Neural cell (in vitro differentiated cells): ENCODE measurements at regions not wholly inside any gene's neighbourhood (a gene's known extent, or its start where the extent isn't known, plus 50 kb on each side); places are given as distances from the start of the nearest gene placed in this dataset.

ENCODE experiments used
- H2AFZ ChIP-seq: fragments of 200-600, 300-800 bp; sonication (generic), shearing (Covaris generic); 2 replicates; pipeline ENCODE4 v1.6.0; 2014; ENCODE audit warnings: low read depth, mild to moderate bottlenecking, antibody characterized with exemption, low read length, moderate library complexity
- H3F3A ChIP-seq: fragments of 200-600 bp; shearing (Covaris generic); 2 replicates; pipeline ENCODE4 v1.6.1; 2016; ENCODE audit warnings: mild to moderate bottlenecking, moderate library complexity, mixed read lengths, antibody characterized with exemption, low read length; ENCODE audit not compliant: insufficient read depth, poor library complexity, severe bottlenecking
- H3K27ac ChIP-seq: fragments of 200-600, 300-800 bp; sonication (generic), shearing (Covaris generic); 2 replicates; pipeline ENCODE4 v1.5.1; 2014; ENCODE audit warnings: mild to moderate bottlenecking, low read length, moderate library complexity
- H3K27me3 ChIP-seq: fragments of 300-800, 200-600 bp; sonication (generic), shearing (Covaris generic); 2 replicates; pipeline ENCODE4 v1.6.0; 2014; ENCODE audit warnings: mild to moderate bottlenecking, low read depth, low read length, moderate library complexity; ENCODE audit not compliant: insufficient read depth
- H3K36me3 ChIP-seq: fragments of 300-800, 200-600 bp; sonication (generic), shearing (Covaris generic); 2 replicates; pipeline ENCODE4 v1.5.1; 2014; ENCODE audit warnings: mild to moderate bottlenecking, antibody characterized with exemption, low read length, moderate library complexity; ENCODE audit not compliant: insufficient read depth
- H3K4me2 ChIP-seq: fragments of 300-800, 200-600 bp; sonication (generic), shearing (Covaris generic); 2 replicates; pipeline ENCODE4 v1.6.0; 2014; ENCODE audit warnings: mild to moderate bottlenecking, low read length
- H3K4me3 ChIP-seq: fragments of 300-800, 200-600 bp; sonication (generic), shearing (Covaris generic); 2 replicates; pipeline ENCODE4 v1.5.1; 2014; ENCODE audit warnings: mild to moderate bottlenecking, low read length, moderate library complexity
- H3K79me2 ChIP-seq: fragments of 200-600 bp; shearing (Covaris generic); replicated peaks from 2 replicates; pipeline ENCODE4 v1.6.0; 2014; ENCODE audit warnings: mild to moderate bottlenecking, low read length, moderate library complexity; ENCODE audit not compliant: insufficient read depth
- H3K9ac ChIP-seq: fragments of 300-800, 200-600 bp; sonication (generic), shearing (Covaris generic); 2 replicates; pipeline ENCODE4 v1.6.1; 2016; ENCODE audit warnings: mild to moderate bottlenecking, low read length, mixed read lengths
- H3K9me2 ChIP-seq: fragments of 200-600 bp; shearing (Covaris generic); 2 replicates; pipeline ENCODE4 v1.6.1; 2016; ENCODE audit warnings: mild to moderate bottlenecking, low read length, mixed read lengths; ENCODE audit not compliant: insufficient read depth
- H3K9me3 ChIP-seq: fragments of 200-600, 300-800 bp; sonication (generic), shearing (Covaris generic); 2 replicates; pipeline ENCODE4 v1.6.1; 2016; ENCODE audit warnings: mild to moderate bottlenecking, mixed run types, low read length, moderate library complexity, mixed read lengths
- H4K20me1 ChIP-seq: fragments of 200-600 bp; shearing (Covaris generic); 2 replicates; pipeline ENCODE4 v1.6.1; 2016; ENCODE audit warnings: mild to moderate bottlenecking, mixed run types; ENCODE audit not compliant: insufficient read depth
- EP300 ChIP-seq: fragments of 450-650 bp; conservative IDR thresholded peaks from 2 replicates; pipeline ENCODE4 v1.6.1; 2014; ENCODE audit warnings: antibody characterized with exemption, mild to moderate bottlenecking, moderate library complexity; ENCODE audit not compliant: poor library complexity, severe bottlenecking
- EZH2 ChIP-seq: fragments of 200-600, 300-800 bp; shearing (Covaris generic), sonication (generic); IDR thresholded peaks from 2 replicates; pipeline ENCODE4 v1.6.1; 2014; ENCODE audit warnings: antibody characterized with exemption, low read length, borderline replicate concordance, mild to moderate bottlenecking; ENCODE audit not compliant: insufficient read depth, poor library complexity, severe bottlenecking
- MXI1 ChIP-seq: fragments of 450-650 bp; conservative IDR thresholded peaks from 2 replicates; pipeline ENCODE4 v1.6.1; 2014; ENCODE audit warnings: antibody characterized with exemption, mild to moderate bottlenecking; ENCODE audit not compliant: poor library complexity, severe bottlenecking
- POLR2AphosphoS5 ChIP-seq: IDR thresholded peaks from 2 replicates; pipeline ENCODE4 v1.6.1; 2012
- RAD21 ChIP-seq: fragments of 450-650 bp; conservative IDR thresholded peaks from 2 replicates; pipeline ENCODE4 v1.6.1; 2014; ENCODE audit warnings: antibody characterized with exemption, mild to moderate bottlenecking, moderate library complexity
- SMC3 ChIP-seq: fragments of 450-650 bp; conservative IDR thresholded peaks from 2 replicates; pipeline ENCODE4 v1.6.1; 2014; ENCODE audit warnings: antibody characterized with exemption, mild to moderate bottlenecking, moderate library complexity; ENCODE audit not compliant: poor library complexity
- TAF1 ChIP-seq: IDR thresholded peaks from 2 replicates; pipeline ENCODE4 v1.6.1; 2012; ENCODE audit warnings: low read depth
- TF ChIP-seq, protein P1 (sequence below): fragments of 450-650 bp; IDR thresholded peaks from 2 replicates; pipeline ENCODE4 v1.5.1; 2014; ENCODE audit warnings: antibody characterized with exemption, mild to moderate bottlenecking, moderate library complexity; ENCODE audit not compliant: poor library complexity, severe bottlenecking
- TF ChIP-seq, protein P2 (sequence below): IDR thresholded peaks from 2 replicates; pipeline ENCODE4 v1.6.1; 2012; ENCODE audit warnings: borderline replicate concordance

- no peak for TF ChIP-seq RAD21
- no peak for TF ChIP-seq EZH2
- no peak for TF ChIP-seq EP300
- TF ChIP-seq, protein P1, sequence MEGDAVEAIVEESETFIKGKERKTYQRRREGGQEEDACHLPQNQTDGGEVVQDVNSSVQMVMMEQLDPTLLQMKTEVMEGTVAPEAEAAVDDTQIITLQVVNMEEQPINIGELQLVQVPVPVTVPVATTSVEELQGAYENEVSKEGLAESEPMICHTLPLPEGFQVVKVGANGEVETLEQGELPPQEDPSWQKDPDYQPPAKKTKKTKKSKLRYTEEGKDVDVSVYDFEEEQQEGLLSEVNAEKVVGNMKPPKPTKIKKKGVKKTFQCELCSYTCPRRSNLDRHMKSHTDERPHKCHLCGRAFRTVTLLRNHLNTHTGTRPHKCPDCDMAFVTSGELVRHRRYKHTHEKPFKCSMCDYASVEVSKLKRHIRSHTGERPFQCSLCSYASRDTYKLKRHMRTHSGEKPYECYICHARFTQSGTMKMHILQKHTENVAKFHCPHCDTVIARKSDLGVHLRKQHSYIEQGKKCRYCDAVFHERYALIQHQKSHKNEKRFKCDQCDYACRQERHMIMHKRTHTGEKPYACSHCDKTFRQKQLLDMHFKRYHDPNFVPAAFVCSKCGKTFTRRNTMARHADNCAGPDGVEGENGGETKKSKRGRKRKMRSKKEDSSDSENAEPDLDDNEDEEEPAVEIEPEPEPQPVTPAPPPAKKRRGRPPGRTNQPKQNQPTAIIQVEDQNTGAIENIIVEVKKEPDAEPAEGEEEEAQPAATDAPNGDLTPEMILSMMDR: no peak
- TF ChIP-seq, protein P2, sequence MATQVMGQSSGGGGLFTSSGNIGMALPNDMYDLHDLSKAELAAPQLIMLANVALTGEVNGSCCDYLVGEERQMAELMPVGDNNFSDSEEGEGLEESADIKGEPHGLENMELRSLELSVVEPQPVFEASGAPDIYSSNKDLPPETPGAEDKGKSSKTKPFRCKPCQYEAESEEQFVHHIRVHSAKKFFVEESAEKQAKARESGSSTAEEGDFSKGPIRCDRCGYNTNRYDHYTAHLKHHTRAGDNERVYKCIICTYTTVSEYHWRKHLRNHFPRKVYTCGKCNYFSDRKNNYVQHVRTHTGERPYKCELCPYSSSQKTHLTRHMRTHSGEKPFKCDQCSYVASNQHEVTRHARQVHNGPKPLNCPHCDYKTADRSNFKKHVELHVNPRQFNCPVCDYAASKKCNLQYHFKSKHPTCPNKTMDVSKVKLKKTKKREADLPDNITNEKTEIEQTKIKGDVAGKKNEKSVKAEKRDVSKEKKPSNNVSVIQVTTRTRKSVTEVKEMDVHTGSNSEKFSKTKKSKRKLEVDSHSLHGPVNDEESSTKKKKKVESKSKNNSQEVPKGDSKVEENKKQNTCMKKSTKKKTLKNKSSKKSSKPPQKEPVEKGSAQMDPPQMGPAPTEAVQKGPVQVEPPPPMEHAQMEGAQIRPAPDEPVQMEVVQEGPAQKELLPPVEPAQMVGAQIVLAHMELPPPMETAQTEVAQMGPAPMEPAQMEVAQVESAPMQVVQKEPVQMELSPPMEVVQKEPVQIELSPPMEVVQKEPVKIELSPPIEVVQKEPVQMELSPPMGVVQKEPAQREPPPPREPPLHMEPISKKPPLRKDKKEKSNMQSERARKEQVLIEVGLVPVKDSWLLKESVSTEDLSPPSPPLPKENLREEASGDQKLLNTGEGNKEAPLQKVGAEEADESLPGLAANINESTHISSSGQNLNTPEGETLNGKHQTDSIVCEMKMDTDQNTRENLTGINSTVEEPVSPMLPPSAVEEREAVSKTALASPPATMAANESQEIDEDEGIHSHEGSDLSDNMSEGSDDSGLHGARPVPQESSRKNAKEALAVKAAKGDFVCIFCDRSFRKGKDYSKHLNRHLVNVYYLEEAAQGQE: no peak
- TF ChIP-seq TAF1: no peak
- TF ChIP-seq POLR2AphosphoS5: no peak
- no peak for TF ChIP-seq SMC3
- no peak for TF ChIP-seq MXI1
- no peak overlapping the region for H3K4me2 ChIP-seq
- no peak overlapping the region for H3K4me3 ChIP-seq
- no peaks in the 10 kb centered on the region for H3K36me3 ChIP-seq
- H3F3A ChIP-seq: no peaks in the 10 kb centered on the region
- H2AFZ ChIP-seq: no peak overlapping the region
- no peaks in the 10 kb centered on the region for H3K9me2 ChIP-seq
- H3K9me3 ChIP-seq: no peaks in the 10 kb centered on the region
- H3K27me3 ChIP-seq: no peaks in the 10 kb centered on the region
- no peaks in the 10 kb centered on the region for H4K20me1 ChIP-seq
- H3K27ac ChIP-seq: no peak overlapping the region
- no peaks in the 10 kb centered on the region for H3K79me2 ChIP-seq
- H3K9ac ChIP-seq: no peak overlapping the region
Observed at GRCh38 chr7:67595431-67596180, 599.0 kb downstream of the TYW1 start.

DNA sequence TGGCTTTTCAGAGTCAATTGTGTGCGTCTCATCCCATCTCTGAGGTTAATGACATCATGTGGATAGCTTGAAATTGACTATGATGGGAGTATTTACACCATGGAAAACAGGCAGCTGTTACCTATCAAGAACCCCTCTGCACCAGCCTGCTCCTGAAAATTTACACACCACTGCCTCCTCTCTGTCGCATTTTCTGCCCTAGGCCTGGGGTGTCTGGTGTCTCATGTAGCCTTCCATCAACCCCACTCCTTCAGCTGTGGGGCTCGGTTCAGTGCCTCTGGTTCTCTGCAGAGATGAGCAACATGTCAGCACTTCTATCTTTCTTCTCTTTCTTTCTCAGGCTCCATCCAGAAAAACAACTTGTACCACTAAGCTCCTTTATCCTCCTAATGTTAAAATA is 600.5 kb downstream of the TYW1 start:
- no peaks in the 10 kb centered on the region for H3K79me2 ChIP-seq
- H3K9me2 ChIP-seq: no peaks in the 10 kb centered on the region
- H4K20me1 ChIP-seq: no peaks in the 10 kb centered on the region
- no peak overlapping the region for H3K4me2 ChIP-seq
- H3K4me3 ChIP-seq: no peak overlapping the region
- no peak overlapping the region for H3K27ac ChIP-seq
- no peaks in the 10 kb centered on the region for H3K36me3 ChIP-seq
- no peak overlapping the region for H3K9ac ChIP-seq
- H3F3A ChIP-seq: no peaks in the 10 kb centered on the region
- no peaks in the 10 kb centered on the region for H3K9me3 ChIP-seq
- TF ChIP-seq, protein P1: no peak
- TF ChIP-seq MXI1 (no peak), SMC3 (no peak)
- H2AFZ ChIP-seq: no peak overlapping the region
- no peaks in the 10 kb centered on the region for H3K27me3 ChIP-seq
